GM21447 (cell line): ENCODE measurements at regions not wholly inside any gene's neighbourhood (a gene's known extent, or its start where the extent isn't known, plus 50 kb on each side); places are given as distances from the start of the nearest gene placed in this dataset.

Source experiments
- ATAC-seq: cut with Tn5 transposase; IDR thresholded peaks from one replicate; pipeline ENCODE4 v1.9.1; 2021; ENCODE audit not compliant: unreplicated experiment

GRCh38 chr2:150789376-150789905 lies 302.0 kb upstream of the RND3 start:
- ATAC-seq: no peak

- ATAC-seq: no peak
These were observed 301.1 kb upstream of the RND3 start for GRCh38 chr2:150788426-150789140.

GRCh38 chr2:150787353-150788093 lies 300.1 kb upstream of the RND3 start:
- no peak for ATAC-seq

- no peak for ATAC-seq
These were observed 296.9 kb upstream of the RND3 start for GRCh38 chr2:150784389-150784788.

- no peak for ATAC-seq
These were observed 296.4 kb upstream of the RND3 start for GRCh38 chr2:150783896-150784295.

- no peak for ATAC-seq
These were observed 295.5 kb upstream of the RND3 start for GRCh38 chr2:150783015-150783414.

GRCh38 chr2:150782613-150783012 lies 295.1 kb upstream of the RND3 start:
- no peak for ATAC-seq

GRCh38 chr2:150781142-150781541 lies 293.7 kb upstream of the RND3 start:
- ATAC-seq: no peak

GRCh38 chr2:150778828-150779227 lies 291.4 kb upstream of the RND3 start:
- ATAC-seq: no peak

- ATAC-seq: no peak
These were observed 282.0 kb upstream of the RND3 start for GRCh38 chr2:150769421-150769820.

- no peak for ATAC-seq
These were observed 280.7 kb upstream of the RND3 start for GRCh38 chr2:150767991-150768746.

GRCh38 chr2:150762571-150762970 lies 275.1 kb upstream of the RND3 start:
- ATAC-seq: no peak

- no peak for ATAC-seq
These were observed 272.1 kb upstream of the RND3 start for GRCh38 chr2:150759531-150759930.

GRCh38 chr2:150759106-150759505 lies 271.6 kb upstream of the RND3 start:
- no peak for ATAC-seq

- ATAC-seq: no peak
These were observed 264.8 kb upstream of the RND3 start for GRCh38 chr2:150752229-150752628.

- ATAC-seq: no peak
These were observed 263.3 kb upstream of the RND3 start for GRCh38 chr2:150750720-150751119.

- ATAC-seq: no peak
These were observed 254.6 kb upstream of the RND3 start for GRCh38 chr2:150742094-150742493.

- no peak for ATAC-seq
These were observed 248.5 kb upstream of the RND3 start for GRCh38 chr2:150735894-150736498.

- no peak for ATAC-seq
These were observed 245.7 kb upstream of the RND3 start for GRCh38 chr2:150733051-150733618.

GRCh38 chr2:150732491-150732890 lies 245.0 kb upstream of the RND3 start:
- no peak for ATAC-seq

- ATAC-seq: no peak
These were observed 244.6 kb upstream of the RND3 start for GRCh38 chr2:150732064-150732463.
